Stomach (tissue), 8 donors: ENCODE measurements at regions not wholly inside any gene's neighbourhood (a gene's known extent, or its start where the extent isn't known, plus 50 kb on each side); places are given as distances from the start of the nearest gene placed in this dataset.

ENCODE experiments used
- DNase-seq, 2 donors: peaks; one replicate each; pipeline versions ENCODE4 v3.0.0 to v3.0.0-alpha.2; 2013 to 2019
- H3K27ac ChIP-seq, 5 donors: fragments of 200-600 bp in 4 of 5; sonication (generic) in 4 of 5; one replicate each; pipeline ENCODE4 v1.5.1; 2013 to 2019; ENCODE audit warnings: mild to moderate bottlenecking in 1 of 5, moderate library complexity in 1 of 5
- H3K27me3 ChIP-seq, 3 donors: fragments of 200-600 bp; sonication (generic); one replicate each; pipeline ENCODE4 v1.5.1; 2017 to 2019; ENCODE audit warnings: mixed run types in 1 of 3
- H3K36me3 ChIP-seq, 4 donors: fragments of 200-600 bp; sonication (generic); 1 replicate in 3 of 4; 2 replicates in 1 of 4; pipeline ENCODE4 v1.5.1; 2016 to 2019
- H3K4me1 ChIP-seq, 4 donors: fragments of 200-600 bp; sonication (generic); one replicate each; pipeline ENCODE4 v1.5.1; 2016 to 2019
- H3K4me3 ChIP-seq, 4 donors: fragments of 200-600 bp; sonication (generic) in 3 of 4; one replicate each; pipeline ENCODE4 v1.5.1; 2016 to 2019; ENCODE audit warnings: mild to moderate bottlenecking in 1 of 4
- H3K9me3 ChIP-seq, 4 donors: fragments of 200-600 bp; sonication (generic); one replicate each; pipeline ENCODE4 v1.5.1; 2016 to 2019
- EP300 ChIP-seq: sonication (generic); formaldehyde crosslinking; IDR thresholded peaks from one replicate; pipeline ENCODE4 v1.6.1; 2017; ENCODE audit warnings: antibody characterized with exemption
- POLR2A ChIP-seq, 4 donors: fragments of 450-650 bp; IDR thresholded peaks; one replicate each; pipeline ENCODE4 v1.6.1; 2016; ENCODE audit warnings: antibody characterized with exemption in 4 of 4, control low read depth in 2 of 4, mild to moderate bottlenecking in 1 of 4, moderate library complexity in 1 of 4
- POLR2AphosphoS5 ChIP-seq, 3 donors: sonication (generic); formaldehyde crosslinking; IDR thresholded peaks; one replicate each; pipeline ENCODE4 v1.6.1; 2016; ENCODE audit warnings: antibody characterized with exemption in 3 of 3
- WGBS, 5 donors: extraction: QIAGEN DNeasy Blood & Tissue Kit in 3 of 5; methylation state at CpG; one replicate each; pipeline versions ENCODE4 v1.1.5 to v1.1.7; 2013 to 2018; 5-methylcytosine and 5-hydroxymethylcytosine counted together
- intact Hi-C: fragments of 100-400 bp; cut with DNase I; formaldehyde crosslinking; loops from one replicate; pipeline ENCODE4 v1.15.1; 2023; ENCODE audit warnings: low total_unique reads
- small RNA-seq, 4 donors: library from RNA; depleted of rRNA; stranded (forward); fragments of <200 nt; gene quantifications; one replicate each; pipeline ENCODE3, GENCODE V24; 2016
- TF ChIP-seq, protein P1 (sequence below), 7 experiments: fragments of 450-650 bp in 4 of 7; fragments of 200-600 bp in 3 of 7; sonication (generic) in 3 of 7; IDR thresholded peaks; one replicate each; pipeline ENCODE4 v1.5.1; 2016 to 2019; ENCODE audit warnings: antibody characterized with exemption in 7 of 7, control low read depth in 2 of 7, mild to moderate bottlenecking in 1 of 7
- donor health status: healthy with polysubstance abuse.
- donor health status: Bipolar disorder and iron deficiency.
- donor health status: healthy.

DNA sequence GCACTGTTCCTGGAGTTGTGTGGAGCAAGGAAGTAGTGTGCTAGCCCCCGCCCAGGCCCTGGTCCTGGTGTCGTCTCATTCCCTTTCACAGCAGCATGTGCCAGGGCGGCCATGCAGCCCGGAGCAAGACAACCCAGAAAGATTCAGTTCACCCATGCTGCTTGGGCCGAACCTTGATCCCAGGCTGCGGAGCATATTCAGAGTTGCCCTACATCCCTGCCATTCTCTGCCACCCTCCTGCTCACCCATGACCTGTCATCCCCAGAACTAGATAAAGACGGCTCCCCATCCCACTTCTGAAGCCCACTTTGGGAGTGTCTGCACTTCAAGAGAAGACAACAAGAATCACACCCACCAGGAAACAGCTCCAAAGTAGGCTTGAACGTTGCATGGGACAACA is 2452.5 kb downstream of the TP53TG3F start:
- peaks cover 0 to 75% (median 32%) of the 10 kb centered on the region in 4 donors for H3K9me3 ChIP-seq

DNA sequence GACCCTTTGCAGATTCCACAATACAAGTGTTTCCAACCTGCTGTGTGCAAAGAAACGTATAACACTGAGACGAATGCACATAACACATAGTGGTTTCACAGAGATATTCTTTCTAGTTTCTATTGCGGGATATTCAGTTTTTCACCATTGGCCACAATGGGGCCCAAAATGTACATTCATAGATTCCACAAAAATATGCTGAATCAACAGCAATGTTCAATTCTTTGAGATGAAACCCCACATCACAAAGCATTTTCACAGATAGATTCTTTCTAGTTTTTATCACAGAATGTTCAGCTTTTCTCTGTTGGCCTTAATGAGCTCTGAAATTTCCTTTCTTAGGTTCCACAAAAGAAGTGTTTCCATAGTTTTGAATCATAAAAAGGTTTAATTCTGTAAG is 2472.3 kb downstream of the TP53TG3F start:
- H3K27me3 ChIP-seq = no peaks in the 10 kb centered on the region
- no peak overlapping the region for H3K27ac ChIP-seq
- no peak for DNase-seq
- peaks cover 0 to 91% (median 46%) of the 10 kb centered on the region in 4 donors for H3K9me3 ChIP-seq
- WGBS, 5 donors = 73 to 75% (median 75%) methylated on average over 3 of the region's 3 CpGs
- H3K36me3 ChIP-seq = no peaks in the 10 kb centered on the region
- H3K4me1 ChIP-seq = no peaks in the 10 kb centered on the region
- no peak overlapping the region for H3K4me3 ChIP-seq
- intact Hi-C loops = no loop called here
- TF ChIP-seq, protein P1, sequence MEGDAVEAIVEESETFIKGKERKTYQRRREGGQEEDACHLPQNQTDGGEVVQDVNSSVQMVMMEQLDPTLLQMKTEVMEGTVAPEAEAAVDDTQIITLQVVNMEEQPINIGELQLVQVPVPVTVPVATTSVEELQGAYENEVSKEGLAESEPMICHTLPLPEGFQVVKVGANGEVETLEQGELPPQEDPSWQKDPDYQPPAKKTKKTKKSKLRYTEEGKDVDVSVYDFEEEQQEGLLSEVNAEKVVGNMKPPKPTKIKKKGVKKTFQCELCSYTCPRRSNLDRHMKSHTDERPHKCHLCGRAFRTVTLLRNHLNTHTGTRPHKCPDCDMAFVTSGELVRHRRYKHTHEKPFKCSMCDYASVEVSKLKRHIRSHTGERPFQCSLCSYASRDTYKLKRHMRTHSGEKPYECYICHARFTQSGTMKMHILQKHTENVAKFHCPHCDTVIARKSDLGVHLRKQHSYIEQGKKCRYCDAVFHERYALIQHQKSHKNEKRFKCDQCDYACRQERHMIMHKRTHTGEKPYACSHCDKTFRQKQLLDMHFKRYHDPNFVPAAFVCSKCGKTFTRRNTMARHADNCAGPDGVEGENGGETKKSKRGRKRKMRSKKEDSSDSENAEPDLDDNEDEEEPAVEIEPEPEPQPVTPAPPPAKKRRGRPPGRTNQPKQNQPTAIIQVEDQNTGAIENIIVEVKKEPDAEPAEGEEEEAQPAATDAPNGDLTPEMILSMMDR (IDR thresholded peaks at IDR 0.05) = no peak
- no peak for TF ChIP-seq POLR2AphosphoS5 (IDR thresholded peaks at IDR 0.05)
- TF ChIP-seq POLR2A (IDR thresholded peaks at IDR 0.05) = no peak
- TF ChIP-seq EP300 = no peak

More for the DNA sequence above, 2452.5 kb downstream of the TP53TG3F start:
- no peak overlapping the region for H3K4me3 ChIP-seq
- no peak overlapping the region for H3K27ac ChIP-seq
- WGBS, 5 donors = 79 to 86% (median 81%) methylated on average over 8 of the region's 8 CpGs
- DNase-seq = no peak
- intact Hi-C loops = no loop called here
- TF ChIP-seq POLR2AphosphoS5 (IDR thresholded peaks at IDR 0.05) (no peak), POLR2A (IDR thresholded peaks at IDR 0.05) (no peak)
- no peaks in the 10 kb centered on the region for H3K4me1 ChIP-seq
- no peaks in the 10 kb centered on the region for H3K36me3 ChIP-seq
- no peaks in the 10 kb centered on the region for H3K27me3 ChIP-seq

Small RNA genes lying in the stretch of these regions (small RNA-seq; reads per million reads assigned to genes)
- gene AC106785.1 = 0 reads per million in 4 donors
- 0 reads per million in 4 donors for gene RNA5SP406
- gene RNA5SP407 = 0 reads per million in 4 donors
- gene RNA5SP408 = 0 reads per million in 4 donors
- gene RNA5SP409 = 0 reads per million in 4 donors
- gene RNA5SP410 = 0 reads per million in 4 donors
- 0 reads per million in 4 donors for gene RNA5SP411
- gene RNA5SP412 = 0 reads per million in 4 donors
- gene RNA5SP413 = 0 reads per million in 4 donors
- 0 reads per million in 4 donors for gene RNA5SP414
- 0 reads per million in 4 donors for gene RNA5SP415
- gene RNA5SP416 = 0 reads per million in 4 donors
- 0 reads per million in 4 donors for gene RNA5SP417
- gene RNA5SP418 = 0 reads per million in 4 donors
- 0 reads per million in 4 donors for gene RNA5SP419
- gene RNA5SP420 = 0 reads per million in 4 donors
- gene RNA5SP421 = 0 reads per million in 4 donors
- gene RNA5SP422 = 0 reads per million in 4 donors
- 0 reads per million in 4 donors for gene RNA5SP423
